T-cell (primary cell): ENCODE measurements at regions not wholly inside any gene's neighbourhood (a gene's known extent, or its start where the extent isn't known, plus 50 kb on each side); places are given as distances from the start of the nearest gene placed in this dataset.

Experiments
- ATAC-seq, 4 experiments: fragments of 200-7000 bp in 3 of 4; fragments of 150-1000 bp in 1 of 4; cut with Tn5 transposase; replicated peaks in 1 of 4; 1 replicate in 3 of 4; 2 replicates in 1 of 4; pipeline ENCODE4 v1.10.0; 2021; ENCODE audit warnings: moderate library complexity in 3 of 4, mild to moderate bottlenecking in 2 of 4, moderate number of reproducible peaks in 1 of 4
- CTCF ChIA-PET, 2 donors: fragments of 300-600 bp; sonication (Branson Sonifier 250); formaldehyde crosslinking; loops; one replicate each; lab custom pipeline; 2022; ENCODE audit warnings: antibody characterized with exemption in 2 of 2; lab: Charles Lee
- POLR2A ChIA-PET, 2 donors: fragments of 300-600 bp; sonication (Branson Sonifier 250); formaldehyde crosslinking; loops; one replicate each; lab custom pipeline; 2022; ENCODE audit warnings: antibody characterized with exemption in 2 of 2; lab: Charles Lee
- DNase-seq, 35 experiments: peaks; one replicate each; pipeline versions ENCODE4 v3.0.0 to v3.0.0-alpha.2; 2013 to 2023
- H3K27ac ChIP-seq: one replicate; pipeline ENCODE4 v1.5.1; 2013; ENCODE audit warnings: low read length
- H3K27me3 ChIP-seq, 2 experiments: replicated peaks in 1 of 2; 1 replicate in 1 of 2; 2 replicates in 1 of 2; pipeline versions ENCODE4 v1.6.1 to v1.7.0; 2013; ENCODE audit warnings: low read length in 1 of 2, mixed read lengths in 1 of 2; ENCODE audit not compliant: control insufficient read depth in 2 of 2, insufficient read depth in 2 of 2; ENCODE audit errors: extremely low read depth in 1 of 2
- H3K36me3 ChIP-seq, 2 donors: 1 replicate in 1 of 2; 2 replicates in 1 of 2; pipeline versions ENCODE4 v1.6.1 to v1.7.0; 2013; ENCODE audit warnings: low read length in 1 of 2; ENCODE audit not compliant: control insufficient read depth in 2 of 2, insufficient read depth in 1 of 2; ENCODE audit errors: extremely low read depth in 1 of 2
- H3K4me1 ChIP-seq, 2 experiments: 1 replicate in 1 of 2; 2 replicates in 1 of 2; pipeline versions ENCODE4 v1.6.1 to v1.7.0; 2013; ENCODE audit warnings: low read length in 2 of 2, mixed read lengths in 1 of 2; ENCODE audit not compliant: insufficient read depth in 2 of 2, control insufficient read depth in 1 of 2; ENCODE audit errors: extremely low read depth in 1 of 2
- H3K4me3 ChIP-seq, 2 donors: 1 replicate in 1 of 2; 2 replicates in 1 of 2; pipeline versions ENCODE4 v1.5.1 to v1.7.0; 2013; ENCODE audit warnings: mild to moderate bottlenecking in 2 of 2, low read length in 1 of 2, moderate library complexity in 1 of 2; ENCODE audit not compliant: control insufficient read depth in 1 of 2; ENCODE audit errors: extremely low read depth in 1 of 2
- H3K9me3 ChIP-seq: 2 replicates; pipeline ENCODE4 v1.7.0; 2013
- H3K27ac Mint-ChIP-seq, 2 donors: one replicate each; pipeline ENCODE4 v1.8.0; 2020 to 2021; ENCODE audit warnings: mild to moderate bottlenecking in 2 of 2, mixed read lengths in 2 of 2
- H3K27me3 Mint-ChIP-seq, 2 donors: one replicate each; pipeline ENCODE4 v1.8.0; 2021 to 2022; ENCODE audit warnings: mixed read lengths in 2 of 2
- H3K36me3 Mint-ChIP-seq: one replicate; pipeline ENCODE4 v1.8.0; 2021; ENCODE audit warnings: mixed read lengths
- H3K4me1 Mint-ChIP-seq, 3 donors: one replicate each; pipeline ENCODE4 v1.8.0; 2020 to 2022; ENCODE audit warnings: mixed read lengths in 3 of 3, mild to moderate bottlenecking in 1 of 3
- H3K4me3 Mint-ChIP-seq, 3 donors: one replicate each; pipeline ENCODE4 v1.8.0; 2020 to 2022; ENCODE audit warnings: mild to moderate bottlenecking in 3 of 3, mixed read lengths in 3 of 3, moderate library complexity in 3 of 3
- H3K9me3 Mint-ChIP-seq, 3 donors: one replicate each; pipeline ENCODE4 v1.8.0; 2020 to 2022; ENCODE audit warnings: mixed read lengths in 3 of 3
- WGBS: methylation state at CpG from one replicate; pipeline ENCODE4 v1.1.5; 2013; ENCODE audit warnings: missing lambda C conversion rate; ENCODE audit not compliant: insufficient coverage; 5-methylcytosine and 5-hydroxymethylcytosine counted together

DNA sequence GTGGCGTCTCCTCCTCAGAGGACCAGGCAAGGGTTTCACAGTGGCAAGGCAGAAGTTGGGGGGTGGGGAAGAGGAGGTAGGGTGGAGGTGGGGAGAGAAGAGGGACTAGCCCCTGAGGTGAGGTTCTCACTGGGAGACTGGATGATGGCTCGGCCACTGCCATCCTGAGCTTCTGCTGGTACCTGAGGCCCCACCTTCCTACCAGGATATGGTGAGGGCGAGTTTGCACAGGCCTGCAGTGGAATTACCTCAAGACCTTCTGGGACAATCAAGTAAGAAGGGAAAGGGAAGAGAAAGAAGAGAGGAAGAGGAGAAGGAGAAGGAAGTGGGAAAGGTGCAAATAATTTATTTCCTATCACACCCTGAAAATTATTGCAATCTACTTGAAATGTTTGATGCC, 111.8 kb upstream of the GDF10 start:
- Mint-ChIP-seq H3K27ac (no peak overlapping the region), H3K4me1 (peaks cover 0 to 6% (median 3%) of the 10 kb centered on the region in 3 donors), H3K27me3 (no peaks in the 10 kb centered on the region), H3K9me3 (no peaks in the 10 kb centered on the region), H3K4me3 (no peak overlapping the region), H3K36me3 (no peaks in the 10 kb centered on the region)
- Histone ChIP-seq H3K4me1 (no peaks in the 10 kb centered on the region), H3K4me3 (no peak overlapping the region), H3K27ac (no peak overlapping the region), H3K27me3 (peaks cover 0 to 4% of the 10 kb centered on the region in 2 experiments), H3K36me3 (no peaks in the 10 kb centered on the region), H3K9me3 (no peaks in the 10 kb centered on the region)
- WGBS, result 80% methylated on average over 1 of the region's 3 CpGs
- POLR2A ChIA-PET, result no interaction called here
- CTCF ChIA-PET, result no interaction called here
- ATAC-seq, result no peak
- DNase-seq, result no peak

GRCh38 chr10:47189802-47190201, 110.2 kb upstream of the GDF10 start:
- H3K4me3 Mint-ChIP-seq, result no peak overlapping the region
- H3K4me1 Mint-ChIP-seq, result peaks cover 2 to 6% (median 3%) of the 10 kb centered on the region in 3 donors
- CTCF ChIA-PET, result no interaction called here

DNA sequence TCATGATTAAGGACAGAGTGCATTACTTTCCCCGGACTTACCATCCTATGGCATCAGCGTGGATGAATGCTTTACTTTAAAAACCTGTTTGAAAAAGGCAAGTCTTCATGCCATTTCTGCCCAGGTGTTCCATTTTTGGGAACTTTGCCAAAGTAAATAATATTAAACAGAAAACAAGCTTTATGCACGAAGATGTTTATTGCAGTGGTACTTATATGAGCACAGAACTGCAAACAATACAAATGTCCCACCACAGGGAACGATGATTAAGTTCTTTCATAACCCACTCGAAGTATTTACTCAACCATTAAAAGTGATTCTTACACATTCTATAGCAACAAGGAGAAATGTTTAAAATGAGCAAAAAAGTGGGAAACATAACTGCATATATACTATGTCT, 109.7 kb upstream of the GDF10 start:
- H3K4me1 Mint-ChIP-seq, result peaks cover 7 to 11% (median 8%) of the 10 kb centered on the region in 3 donors
- 100% methylated on average over 1 of the region's 5 CpGs for WGBS
- CTCF ChIA-PET, result no interaction called here
- POLR2A ChIA-PET, result no interaction called here
- H3K4me1 ChIP-seq, result no peaks in the 10 kb centered on the region
- H3K36me3 Mint-ChIP-seq, result no peaks in the 10 kb centered on the region
- no peaks in the 10 kb centered on the region for H3K36me3 ChIP-seq
- no peaks in the 10 kb centered on the region for H3K9me3 ChIP-seq
- DNase-seq, result no peak
- no peak overlapping the region for H3K4me3 ChIP-seq
- no peaks in the 10 kb centered on the region for H3K9me3 Mint-ChIP-seq
- H3K27ac ChIP-seq, result no peak overlapping the region
- H3K27me3 Mint-ChIP-seq, result no peaks in the 10 kb centered on the region
- H3K4me3 Mint-ChIP-seq, result no peak overlapping the region
- peaks cover 0 to 4% of the 10 kb centered on the region in 2 experiments for H3K27me3 ChIP-seq
- no peak overlapping the region for H3K27ac Mint-ChIP-seq
- no peak for ATAC-seq

More at GRCh38 chr10:47189802-47190201, 110.2 kb upstream of the GDF10 start:
- POLR2A ChIA-PET, result no interaction called here
- no peak overlapping the region for H3K4me3 ChIP-seq
- no peaks in the 10 kb centered on the region for H3K9me3 Mint-ChIP-seq
- H3K36me3 ChIP-seq, result no peaks in the 10 kb centered on the region
- no peaks in the 10 kb centered on the region for H3K36me3 Mint-ChIP-seq
- DNase-seq (no peak), ATAC-seq (no peak)
- no peak overlapping the region for H3K27ac ChIP-seq
- H3K27me3 ChIP-seq, result peaks cover 0 to 4% of the 10 kb centered on the region in 2 experiments
- 93% methylated on average over 6 of the region's 6 CpGs for WGBS
- no peaks in the 10 kb centered on the region for H3K27me3 Mint-ChIP-seq
- H3K9me3 ChIP-seq, result no peaks in the 10 kb centered on the region
- H3K4me1 ChIP-seq, result no peaks in the 10 kb centered on the region
- H3K27ac Mint-ChIP-seq, result no peak overlapping the region

DNA sequence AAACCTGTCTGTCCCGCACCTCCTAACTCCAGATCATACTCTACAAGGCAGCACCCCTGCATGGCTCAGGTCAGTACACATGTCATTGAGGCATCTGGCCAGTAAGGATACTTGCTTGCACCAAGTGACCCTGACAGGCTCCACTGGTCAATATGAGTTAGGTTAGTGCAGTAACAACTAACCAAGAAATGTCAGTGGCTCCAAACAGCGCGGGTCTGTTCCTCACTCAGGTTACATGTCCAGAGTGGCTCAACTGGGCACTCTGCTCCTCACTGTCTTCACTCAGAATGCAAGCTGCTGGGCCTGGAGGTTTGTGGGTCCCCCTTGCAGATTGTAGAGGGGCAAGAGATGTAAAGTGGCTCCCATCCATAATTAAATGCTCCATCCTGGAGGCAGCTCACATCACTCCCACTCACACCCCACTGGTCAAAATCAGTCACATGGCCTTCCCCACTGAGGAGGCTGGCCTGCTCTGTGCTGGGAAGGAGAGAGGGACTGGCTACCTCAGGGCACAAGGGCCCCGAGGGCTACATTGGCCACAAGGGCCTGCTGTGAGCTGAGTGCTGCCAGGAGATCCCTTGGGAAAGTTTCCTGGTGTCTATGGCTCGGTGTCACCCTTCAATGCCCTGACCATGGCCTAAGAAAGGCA, 109.1 kb upstream of the GDF10 start:
- ChIA-PET POLR2A (no interaction called here), CTCF (no interaction called here)
- Histone ChIP-seq H3K4me3 (no peak overlapping the region), H3K27me3 (peaks cover 0 to 4% of the 10 kb centered on the region in 2 experiments), H3K27ac (no peak overlapping the region), H3K4me1 (no peaks in the 10 kb centered on the region), H3K9me3 (no peaks in the 10 kb centered on the region), H3K36me3 (no peaks in the 10 kb centered on the region)
- no peak overlapping the region for H3K27ac Mint-ChIP-seq
- peaks cover 13 to 18% (median 14%) of the 10 kb centered on the region in 3 donors for H3K4me1 Mint-ChIP-seq
- H3K4me3 Mint-ChIP-seq, result no peak overlapping the region
- 92% methylated on average over 2 of the region's 5 CpGs for WGBS
- H3K36me3 Mint-ChIP-seq, result no peaks in the 10 kb centered on the region
- no peaks in the 10 kb centered on the region for H3K27me3 Mint-ChIP-seq
- DNase-seq (no peak), ATAC-seq (no peak)
- no peaks in the 10 kb centered on the region for H3K9me3 Mint-ChIP-seq

DNA sequence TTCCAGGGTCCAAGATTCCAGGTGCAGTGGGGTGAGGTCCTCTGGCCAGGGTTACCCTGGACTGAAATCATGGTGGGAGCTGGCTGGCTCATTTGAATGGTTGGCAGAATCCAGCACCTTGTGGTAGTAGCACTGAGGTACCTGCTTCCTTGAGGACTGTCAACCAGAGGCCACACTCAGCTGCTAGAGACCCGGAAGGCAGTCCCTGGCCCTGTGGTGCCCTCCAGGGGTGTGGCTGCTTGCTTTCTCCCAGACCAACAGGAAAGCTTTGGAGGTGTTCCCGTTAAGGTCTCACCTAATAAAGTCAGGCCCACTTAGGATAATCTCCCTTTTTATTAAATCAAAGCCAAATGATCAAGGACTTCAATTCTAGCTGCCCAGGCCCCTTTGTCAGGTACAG, 107.7 kb upstream of the GDF10 start:
- WGBS, result no CpG with 5 or more reads among the region's 2 CpGs
- no peak overlapping the region for H3K27ac ChIP-seq
- H3K4me1 ChIP-seq, result no peaks in the 10 kb centered on the region
- H3K4me3 Mint-ChIP-seq, result no peak overlapping the region
- no peaks in the 10 kb centered on the region for H3K9me3 Mint-ChIP-seq
- H3K36me3 ChIP-seq, result no peaks in the 10 kb centered on the region
- ATAC-seq, result no peak
- H3K27me3 ChIP-seq, result peaks cover 0 to 4% of the 10 kb centered on the region in 2 experiments
- no peaks in the 10 kb centered on the region for H3K36me3 Mint-ChIP-seq
- H3K9me3 ChIP-seq, result no peaks in the 10 kb centered on the region
- no peak for DNase-seq
- no peaks in the 10 kb centered on the region for H3K27me3 Mint-ChIP-seq
- no peak overlapping the region for H3K27ac Mint-ChIP-seq
- peaks cover 13 to 18% (median 14%) of the 10 kb centered on the region in 3 donors for H3K4me1 Mint-ChIP-seq
- ChIA-PET POLR2A (no interaction called here), CTCF (no interaction called here)
- H3K4me3 ChIP-seq, result no peak overlapping the region

GRCh38 chr10:47193666-47194065, 106.3 kb upstream of the GDF10 start:
- POLR2A ChIA-PET, result no interaction called here

More at GRCh38 chr10:47193666-47194065, 106.3 kb upstream of the GDF10 start:
- Mint-ChIP-seq H3K27me3 (no peaks in the 10 kb centered on the region), H3K4me3 (no peak overlapping the region), H3K9me3 (no peaks in the 10 kb centered on the region), H3K27ac (no peak overlapping the region), H3K4me1 (peaks cover 12 to 13% (median 12%) of the 10 kb centered on the region in 3 donors), H3K36me3 (no peaks in the 10 kb centered on the region)
- Histone ChIP-seq H3K27me3 (peaks cover 0 to 4% of the 10 kb centered on the region in 2 experiments), H3K4me1 (no peaks in the 10 kb centered on the region), H3K27ac (no peak overlapping the region), H3K4me3 (no peak overlapping the region), H3K36me3 (no peaks in the 10 kb centered on the region), H3K9me3 (no peaks in the 10 kb centered on the region)
- DNase-seq, result no peak
- 83% methylated on average over 5 of the region's 6 CpGs for WGBS
- ATAC-seq, result no peak
- CTCF ChIA-PET, result no interaction called here
